AG10803 (cell line): ENCODE measurements at regions not wholly inside any gene's neighbourhood (a gene's known extent, or its start where the extent isn't known, plus 50 kb on each side); places are given as distances from the start of the nearest gene placed in this dataset.

Source experiments
- DNase-seq: peaks from one replicate; pipeline ENCODE4 v3.0.0; 2010; ENCODE audit warnings: low read depth
- H3K4me3 ChIP-seq: 2 replicates; pipeline ENCODE4 v1.5.1; 2011; ENCODE audit warnings: mild to moderate bottlenecking, low read length, control low read depth
- CTCF ChIP-seq: conservative IDR thresholded peaks from 2 replicates; pipeline ENCODE4 v1.5.1; 2011; ENCODE audit warnings: mild to moderate bottlenecking, low read length, control low read depth, inconsistent platforms

GRCh38 chrX:6734844-6735634, 200.1 kb upstream of the VCX3A start:
- no peak for DNase-seq
- H3K4me3 ChIP-seq, result no peak overlapping the region
- no peak for TF ChIP-seq CTCF

GRCh38 chrX:6732101-6732500, 197.2 kb upstream of the VCX3A start:
- H3K4me3 ChIP-seq, result no peak overlapping the region
- DNase-seq, result no peak
- no peak for TF ChIP-seq CTCF

GRCh38 chrX:6729626-6730025, 194.7 kb upstream of the VCX3A start:
- no peak for DNase-seq
- no peak overlapping the region for H3K4me3 ChIP-seq
- TF ChIP-seq CTCF, result no peak

GRCh38 chrX:6718766-6719165, 183.8 kb upstream of the VCX3A start:
- no peak overlapping the region for H3K4me3 ChIP-seq
- DNase-seq, result no peak
- TF ChIP-seq CTCF, result no peak

GRCh38 chrX:6708676-6709380, 173.9 kb upstream of the VCX3A start:
- TF ChIP-seq CTCF, result no peak
- DNase-seq, result no peak
- H3K4me3 ChIP-seq, result no peak overlapping the region

- no peak for TF ChIP-seq CTCF
- peak; percentile 0 for DNase-seq
These were observed 173.1 kb upstream of the VCX3A start for GRCh38 chrX:6708041-6708440.

GRCh38 chrX:6707497-6707896, 172.6 kb upstream of the VCX3A start:
- no peak overlapping the region for H3K4me3 ChIP-seq
- no peak for TF ChIP-seq CTCF
- DNase-seq, result no peak

More at GRCh38 chrX:6708041-6708440, 173.1 kb upstream of the VCX3A start:
- H3K4me3 ChIP-seq, result no peak overlapping the region
